GM18498 (cell line): ENCODE measurements at regions not wholly inside any gene's neighbourhood (a gene's known extent, or its start where the extent isn't known, plus 50 kb on each side); places are given as distances from the start of the nearest gene placed in this dataset.
"Not testable (repeated sequence)": the region's sequence is repeated elsewhere in the genome, so short reads cannot be mapped to it uniquely, and the experiment has no call there.

Experiments used
- ATAC-seq: cut with Tn5 transposase; IDR thresholded peaks from one replicate; pipeline ENCODE4 v1.9.1; 2021; ENCODE audit warnings: mild to moderate bottlenecking, moderate library complexity; ENCODE audit not compliant: unreplicated experiment

GRCh38 chr9:78437806-78438205, 140.9 kb downstream of the PSAT1 start:
- ATAC-seq: no peak

- no peak for ATAC-seq
These were observed 141.3 kb downstream of the PSAT1 start for GRCh38 chr9:78438211-78438610.

GRCh38 chr9:78438780-78439179, 141.9 kb downstream of the PSAT1 start:
- ATAC-seq: no peak

GRCh38 chr9:78439190-78439865, 142.4 kb downstream of the PSAT1 start:
- peak; percentile 90 for ATAC-seq

GRCh38 chr9:78439866-78440830, 143.2 kb downstream of the PSAT1 start:
- no peak for ATAC-seq

- ATAC-seq: no peak
These were observed 144.5 kb downstream of the PSAT1 start for GRCh38 chr9:78441396-78441795.

- ATAC-seq: no peak
These were observed 145.0 kb downstream of the PSAT1 start for GRCh38 chr9:78441822-78442431.

GRCh38 chr9:78442577-78442976, 145.7 kb downstream of the PSAT1 start:
- ATAC-seq: not testable (repeated sequence)

GRCh38 chr9:78443946-78444345, 147.0 kb downstream of the PSAT1 start:
- ATAC-seq: no peak

GRCh38 chr9:78448960-78449673, 152.2 kb downstream of the PSAT1 start:
- ATAC-seq: no peak

- ATAC-seq: no peak
These were observed 156.5 kb downstream of the PSAT1 start for GRCh38 chr9:78453450-78453849.

GRCh38 chr9:78462611-78463010, 165.7 kb downstream of the PSAT1 start:
- no peak for ATAC-seq

- no peak for ATAC-seq
These were observed 166.8 kb downstream of the PSAT1 start for GRCh38 chr9:78463750-78464149.

GRCh38 chr9:78468231-78468630, 171.3 kb downstream of the PSAT1 start:
- no peak for ATAC-seq

GRCh38 chr9:78468974-78469576, 172.2 kb downstream of the PSAT1 start:
- ATAC-seq: no peak

GRCh38 chr9:78470216-78470615, 173.3 kb downstream of the PSAT1 start:
- no peak for ATAC-seq

GRCh38 chr9:78470741-78471140, 173.8 kb downstream of the PSAT1 start:
- ATAC-seq: no peak

GRCh38 chr9:78472111-78472510, 175.2 kb downstream of the PSAT1 start:
- ATAC-seq: no peak

GRCh38 chr9:78479441-78479840, 182.5 kb downstream of the PSAT1 start:
- ATAC-seq: no peak

- no peak for ATAC-seq
These were observed 189.7 kb downstream of the PSAT1 start for GRCh38 chr9:78486661-78487060.

GRCh38 chr9:78490231-78490630, 193.3 kb downstream of the PSAT1 start:
- no peak for ATAC-seq
